ENCODE measurements at regions not wholly inside any gene's neighbourhood (a gene's known extent, or its start where the extent isn't known, plus 50 kb on each side); places are given as distances from the start of the nearest gene placed in this dataset.

GRCh38 chr20:12175538-12175937 is 257.8 kb downstream of the BTBD3 start:
- no peak for DNase-seq (ENCODE audit: low read depth in 1 of 2, low spot score in 2 of 2)
- H3K79me2 ChIP-seq (ENCODE audit: control insufficient read depth in 1 of 2, insufficient read depth in 2 of 2, low read length in 2 of 2), result no peaks in the 10 kb centered on the region
- H2BK5ac ChIP-seq (ENCODE audit: low read depth, low read length), result no peak overlapping the region
- no peak overlapping the region for H3K9ac ChIP-seq (replicated peaks in 1 of 4; ENCODE audit: extremely low read depth in 1 of 4, low read depth in 3 of 4, low read length in 3 of 4)
- H3K36me3 ChIP-seq (ENCODE audit: control insufficient read depth in 2 of 4, insufficient read depth in 4 of 4, low read length in 3 of 4), result no peaks in the 10 kb centered on the region
- no peak overlapping the region for H4K5ac ChIP-seq (ENCODE audit: insufficient read length, low read depth, low read length)
- H3K4me3 ChIP-seq (ENCODE audit: extremely low read depth in 1 of 4, insufficient read depth in 2 of 4, low read depth in 3 of 4, low read length in 4 of 4), result no peak overlapping the region
- H3K27ac ChIP-seq (ENCODE audit: low read depth, low read length), result no peak overlapping the region
- H2BK12ac ChIP-seq (ENCODE audit: low read depth, low read length), result no peak overlapping the region
- no peaks in the 10 kb centered on the region for H3K9me3 ChIP-seq (ENCODE audit: insufficient read depth in 2 of 2, low read depth in 1 of 2, low read length in 1 of 2)
- ChIA-PET POLR2A (ENCODE audit: partially characterized antibody) (no interaction called here), CTCF (ENCODE audit: partially characterized antibody) (interaction anchor here (1.5 kb wide), 1 partner anchor 14 kb away, joined by 3 read pairs; no protein-coding TSS in a partner anchor)
- no peak overlapping the region for H2AFZ ChIP-seq (ENCODE audit: low read length)
- H3K56ac ChIP-seq (replicated peaks; ENCODE audit: insufficient read length, low read depth, low read length), result no peak overlapping the region
- H4K20me1 ChIP-seq (replicated peaks in 1 of 2; ENCODE audit: control insufficient read depth in 1 of 2, insufficient read depth in 2 of 2, low read length in 2 of 2), result no peaks in the 10 kb centered on the region
- H3K4ac ChIP-seq (replicated peaks; ENCODE audit: insufficient read length, low read depth, low read length), result no peak overlapping the region
- no peak overlapping the region for H3K23ac ChIP-seq (ENCODE audit: insufficient read length)
- H4K8ac ChIP-seq (ENCODE audit: extremely low read depth, insufficient read depth, low read length), result no peak overlapping the region
- no peaks in the 10 kb centered on the region for H3K23me2 ChIP-seq (ENCODE audit: low read depth, low read length)
- FAIRE-seq, result no peak
- H3K27me3 ChIP-seq (replicated peaks in 1 of 4; ENCODE audit: control insufficient read depth in 3 of 4, extremely low read depth in 1 of 4, insufficient read depth in 3 of 4, low read length in 3 of 4), result no peaks in the 10 kb centered on the region
- no peak overlapping the region for H2AK5ac ChIP-seq (ENCODE audit: low read depth, low read length)
- H4K91ac ChIP-seq (replicated peaks; ENCODE audit: insufficient read length, low read length), result no peak overlapping the region
- H3K4me1 ChIP-seq (replicated peaks in 1 of 4; ENCODE audit: control insufficient read depth in 3 of 4, insufficient read depth in 4 of 4, low read length in 3 of 4), result peaks cover 0 to 3% (median 0%) of the 10 kb centered on the region in 4 experiments; a peak in 1 of 7 replicates
- H2BK15ac ChIP-seq (ENCODE audit: low read length), result no peak overlapping the region
- no peak overlapping the region for H3K18ac ChIP-seq (ENCODE audit: extremely low read depth, low read length)
- H2BK20ac ChIP-seq (ENCODE audit: low read length), result no peak overlapping the region
- no peak overlapping the region for H3K14ac ChIP-seq (ENCODE audit: insufficient read length)
- no peaks in the 10 kb centered on the region for H3K79me1 ChIP-seq (ENCODE audit: low read depth, low read length)
- no peak overlapping the region for H3K4me2 ChIP-seq (ENCODE audit: insufficient read depth in 1 of 2, low read depth in 2 of 2, low read length in 2 of 2)
- no peak overlapping the region for H2BK120ac ChIP-seq (replicated peaks; ENCODE audit: low read depth, low read length)
- TF ChIP-seq TAF1 (IDR thresholded peaks at IDR 0.05; ENCODE audit: low read depth, low read length) (no peak), RBBP5 (IDR thresholded peaks at IDR 0.05; ENCODE audit: borderline replicate concordance, low read depth, low read length) (no peak), CTCF (IDR thresholded peaks at IDR 0.05; ENCODE audit: control extremely low read depth in 1 of 3, insufficient read depth in 1 of 3, low read depth in 1 of 3, low read length in 3 of 3) (no peak), YY1 (IDR thresholded peaks at IDR 0.05; ENCODE audit: low read depth, low read length) (no peak), CBX5 (IDR thresholded peaks at IDR 0.05; ENCODE audit: low read depth, low read length) (no peak), HDAC6 (IDR thresholded peaks at IDR 0.05; ENCODE audit: low read depth, low read length) (no peak), KDM1A (IDR thresholded peaks at IDR 0.05; ENCODE audit: borderline replicate concordance, low read length) (no peak), SUZ12 (IDR thresholded peaks at IDR 0.05; ENCODE audit: low read length) (no peak), E2F6 (IDR thresholded peaks at IDR 0.05) (no peak), SP1 (IDR thresholded peaks at IDR 0.05; ENCODE audit: low read depth, low read length) (no peak), RAD21 (IDR thresholded peaks at IDR 0.05 in 1 of 2, conservative IDR thresholded peaks at IDR 0.05 in 1 of 2; ENCODE audit: low read depth in 2 of 2, low read length in 2 of 2) (no peak), EP300 (IDR thresholded peaks at IDR 0.05; ENCODE audit: borderline replicate concordance in 1 of 2, low read depth in 2 of 2, low read length in 2 of 2) (no peak)

All from H1 (cell line).